ENCODE measurements at regions not wholly inside any gene's neighbourhood (a gene's known extent, or its start where the extent isn't known, plus 50 kb on each side); places are given as distances from the start of the nearest gene placed in this dataset.

DNA sequence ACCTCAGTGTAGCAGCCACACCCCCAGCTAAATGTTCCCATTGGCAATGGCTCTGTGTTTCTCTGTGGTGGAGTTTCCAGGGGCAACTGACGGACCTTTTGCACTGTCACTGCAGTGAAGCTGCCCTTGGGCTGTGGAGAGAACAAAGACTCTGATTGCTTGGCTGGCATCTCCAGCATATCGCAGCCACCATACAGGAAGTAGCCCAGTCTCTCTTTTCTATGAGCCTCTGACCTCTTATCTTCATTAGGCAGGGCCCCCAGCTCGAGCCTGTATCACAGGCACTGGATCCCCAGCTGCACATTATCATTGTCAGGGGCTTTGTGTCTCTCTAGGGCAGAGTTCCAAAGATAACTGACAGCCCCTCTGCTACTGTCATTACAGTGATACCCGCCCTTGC, 483.5 kb downstream of the ARAP2 start:
- TF ChIP-seq CTCF (IDR thresholded peaks at IDR 0.05; ENCODE audit: low read depth, low read length), result no peak
- H3K4me3 ChIP-seq (ENCODE audit: low read depth, low read length), result no peak overlapping the region
- DNase-seq (ENCODE audit: low read depth, low spot score), result no peak
- in situ Hi-C loops (cut with HindIII; ENCODE audit: low sequenced_read_pairs), result no loop called here

DNA sequence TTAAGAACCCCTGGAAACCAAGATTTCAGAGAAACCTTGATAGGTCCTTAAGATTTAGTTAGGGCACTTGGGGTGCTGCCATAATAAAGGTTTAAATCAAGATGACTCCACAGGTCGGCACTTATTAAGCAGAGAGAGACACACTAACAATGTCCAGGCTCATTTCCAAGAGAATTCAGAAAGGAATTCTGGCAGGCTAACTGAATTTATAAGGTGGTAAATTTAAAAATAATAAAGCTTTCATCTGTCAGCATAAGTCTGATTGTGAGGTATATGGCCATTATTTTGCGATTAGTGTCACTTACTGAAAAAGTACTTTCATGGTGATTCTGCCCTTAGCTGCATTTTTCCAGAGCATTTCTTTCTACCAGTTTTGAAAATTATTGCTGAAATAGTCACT, 472.7 kb downstream of the ARAP2 start:
- no peak for TF ChIP-seq CTCF (IDR thresholded peaks at IDR 0.05; ENCODE audit: low read depth, low read length)
- H3K4me3 ChIP-seq (ENCODE audit: low read depth, low read length), result no peak overlapping the region
- in situ Hi-C loops (cut with HindIII; ENCODE audit: low sequenced_read_pairs), result no loop called here
- DNase-seq (ENCODE audit: low read depth, low spot score), result peak; percentile 11

DNA sequence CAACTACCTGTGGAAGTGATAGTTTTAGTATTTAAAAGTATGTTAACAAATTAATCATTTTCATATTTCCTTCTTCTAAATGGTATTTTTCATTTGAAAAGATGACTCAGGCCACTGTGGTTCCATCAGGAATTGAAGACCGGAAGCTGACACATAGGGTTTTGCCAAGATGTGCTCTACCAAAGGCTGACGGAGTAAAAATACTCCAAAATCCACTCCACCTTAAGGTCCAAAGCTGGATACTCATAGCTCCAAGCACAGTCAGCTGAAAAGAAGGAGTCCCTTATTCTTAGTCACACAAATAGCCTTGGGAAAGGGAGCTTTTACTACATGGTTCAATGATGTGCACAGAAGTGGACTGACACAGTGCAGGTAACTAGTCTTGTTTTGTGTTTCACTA, 472.0 kb downstream of the ARAP2 start:
- in situ Hi-C loops (cut with HindIII; ENCODE audit: low sequenced_read_pairs), result no loop called here
- peak; percentile 25 for DNase-seq (ENCODE audit: low read depth, low spot score)
- H3K4me3 ChIP-seq (ENCODE audit: low read depth, low read length), result no peak overlapping the region
- TF ChIP-seq CTCF (IDR thresholded peaks at IDR 0.05; ENCODE audit: low read depth, low read length), result no peak

DNA sequence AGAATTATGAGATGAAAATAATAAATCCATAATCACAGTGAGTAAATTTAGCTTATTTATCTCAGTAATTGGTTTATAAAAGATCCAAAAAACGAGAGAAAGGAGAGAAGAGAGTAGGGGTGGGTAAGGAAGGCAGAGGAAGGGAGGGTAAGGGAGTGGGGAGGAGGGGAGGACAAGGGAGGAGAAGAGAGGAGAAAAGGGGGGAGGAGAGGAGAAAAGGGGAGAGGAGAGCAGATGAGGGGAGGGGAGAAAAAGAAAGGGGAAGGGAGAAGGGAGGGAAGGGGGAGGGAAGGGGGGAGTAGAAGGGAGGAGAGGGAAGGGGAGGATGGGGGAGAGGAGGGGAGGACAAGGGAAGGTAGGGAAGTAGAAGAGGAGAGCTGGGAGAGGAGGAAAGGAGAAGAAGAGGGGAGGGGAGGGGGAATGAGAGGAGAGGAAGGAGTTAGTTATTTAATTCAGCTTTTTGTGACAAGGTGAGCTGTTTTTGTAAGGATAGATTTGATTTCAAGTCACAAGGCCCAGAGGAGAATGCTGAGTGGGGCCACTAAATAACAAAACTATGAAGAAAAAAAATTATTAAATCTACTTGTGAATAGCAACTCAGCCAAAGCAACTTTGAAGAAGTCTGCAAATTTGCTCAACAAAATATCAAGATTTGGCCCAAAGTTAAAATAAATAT, 454.3 kb downstream of the ARAP2 start:
- no peak for DNase-seq (ENCODE audit: low read depth, low spot score)
- no peak overlapping the region for H3K4me3 ChIP-seq (ENCODE audit: low read depth, low read length)
- in situ Hi-C loops (cut with HindIII; ENCODE audit: low sequenced_read_pairs), result no loop called here
- no peak for TF ChIP-seq CTCF (IDR thresholded peaks at IDR 0.05; ENCODE audit: low read depth, low read length)

- no peak overlapping the region for H3K4me3 ChIP-seq (ENCODE audit: low read depth, low read length)
- TF ChIP-seq CTCF (IDR thresholded peaks at IDR 0.05; ENCODE audit: low read depth, low read length), result no peak
- peak; percentile 29 for DNase-seq (ENCODE audit: low read depth, low spot score)
- in situ Hi-C loops (cut with HindIII; ENCODE audit: low sequenced_read_pairs), result no loop called here
Observed at GRCh38 chr4:35793045-35793722, 451.1 kb downstream of the ARAP2 start.

GRCh38 chr4:35793766-35794165, 450.5 kb downstream of the ARAP2 start:
- no peak overlapping the region for H3K4me3 ChIP-seq (ENCODE audit: low read depth, low read length)
- in situ Hi-C loops (cut with HindIII; ENCODE audit: low sequenced_read_pairs), result no loop called here
- DNase-seq (ENCODE audit: low read depth, low spot score), result no peak
- TF ChIP-seq CTCF (IDR thresholded peaks at IDR 0.05; ENCODE audit: low read depth, low read length), result no peak

All from astrocyte of the spinal cord (primary cell).